BJ (cell line): ENCODE measurements at regions not wholly inside any gene's neighbourhood (a gene's known extent, or its start where the extent isn't known, plus 50 kb on each side); places are given as distances from the start of the nearest gene placed in this dataset.

Experiments used
- CTCF ChIA-PET: fragments of 350-600 bp; formaldehyde crosslinking; extraction: SDS; loops from one replicate; lab custom pipeline; 2021; ENCODE audit warnings: antibody characterized with exemption, inconsistent platforms; lab: Yijun Ruan, JAX
- POLR2A ChIA-PET: fragments of 300-600 bp; sonication (Branson Sonifier 250); formaldehyde crosslinking; extraction: SDS; loops from one replicate; lab custom pipeline; 2021; ENCODE audit warnings: antibody characterized with exemption; lab: Charles Lee
- DNase-seq: peaks from one replicate; pipeline ENCODE4 v3.0.0-alpha.2; 2011; ENCODE audit warnings: low read depth
- H3K27me3 ChIP-seq: 2 replicates; pipeline ENCODE4 v1.6.0; 2011; ENCODE audit warnings: low read length; ENCODE audit not compliant: control insufficient read depth, insufficient read depth
- H3K36me3 ChIP-seq: 2 replicates; pipeline ENCODE4 v1.5.1; 2011; ENCODE audit warnings: low read length; ENCODE audit not compliant: control insufficient read depth, insufficient read depth
- H3K4me3 ChIP-seq: 2 replicates; pipeline ENCODE4 v1.5.1; 2011; ENCODE audit warnings: low read depth, mild to moderate bottlenecking, control low read depth, low read length
- CTCF ChIP-seq: IDR thresholded peaks from 2 replicates; pipeline ENCODE4 v1.5.1; 2011; ENCODE audit warnings: low read depth, mild to moderate bottlenecking, control low read depth, inconsistent platforms, low read length, moderate library complexity; ENCODE audit not compliant: insufficient read depth

- POLR2A ChIA-PET: no interaction called here
- no peak overlapping the region for H3K4me3 ChIP-seq
- no peaks in the 10 kb centered on the region for H3K27me3 ChIP-seq
- no peak for TF ChIP-seq CTCF
- CTCF ChIA-PET: no interaction called here
- H3K36me3 ChIP-seq: no peaks in the 10 kb centered on the region
- no peak for DNase-seq
These were observed 550.3 kb upstream of the LRRTM1 start for GRCh38 chr2:80854831-80855230.

DNA sequence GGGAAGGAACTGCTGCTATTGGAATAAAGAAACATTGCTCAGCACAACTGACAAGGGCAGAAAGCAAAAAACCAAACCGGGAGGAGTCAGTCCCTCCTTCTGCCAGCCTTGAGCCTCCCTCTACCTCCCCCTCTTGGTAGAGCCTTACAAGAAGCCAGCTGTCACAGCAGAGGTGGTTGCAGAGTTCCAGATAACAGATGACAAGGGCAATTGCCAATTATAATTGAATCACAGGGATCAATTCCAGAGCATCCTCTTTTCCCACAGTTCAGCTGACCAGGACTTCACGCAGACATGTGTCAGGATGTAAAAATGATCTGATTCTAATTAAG, 548.2 kb upstream of the LRRTM1 start:
- Histone ChIP-seq H3K36me3 (no peaks in the 10 kb centered on the region), H3K4me3 (no peak overlapping the region), H3K27me3 (no peaks in the 10 kb centered on the region)
- no peak for TF ChIP-seq CTCF
- no peak for DNase-seq
- ChIA-PET POLR2A (no interaction called here), CTCF (no interaction called here)

GRCh38 chr2:80852079-80852807, 547.7 kb upstream of the LRRTM1 start:
- H3K4me3 ChIP-seq: no peak overlapping the region
- CTCF ChIA-PET: no interaction called here
- H3K27me3 ChIP-seq: no peaks in the 10 kb centered on the region
- no peak for DNase-seq
- no peaks in the 10 kb centered on the region for H3K36me3 ChIP-seq
- no peak for TF ChIP-seq CTCF
- POLR2A ChIA-PET: no interaction called here

DNA sequence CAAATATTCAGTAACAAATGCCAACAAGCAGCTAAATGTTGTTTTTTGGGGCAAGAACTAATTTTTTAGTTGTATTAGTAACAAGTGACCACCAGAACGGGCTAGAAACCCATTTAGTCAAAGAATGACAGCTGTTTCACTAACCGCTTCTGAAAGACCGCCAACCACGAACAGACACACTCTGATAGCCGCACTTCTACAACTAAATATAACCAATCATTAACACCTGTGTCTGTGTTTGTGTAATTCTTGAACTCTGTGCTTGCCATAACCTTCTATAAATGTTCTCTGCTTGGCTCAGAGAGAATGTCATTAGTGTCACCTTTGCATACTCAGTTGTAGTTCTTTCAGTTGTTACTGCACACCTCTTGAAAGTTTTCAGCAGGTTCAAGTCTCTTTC, 526.3 kb upstream of the LRRTM1 start:
- no peak for DNase-seq
- ChIA-PET POLR2A (no interaction called here), CTCF (no interaction called here)

DNA sequence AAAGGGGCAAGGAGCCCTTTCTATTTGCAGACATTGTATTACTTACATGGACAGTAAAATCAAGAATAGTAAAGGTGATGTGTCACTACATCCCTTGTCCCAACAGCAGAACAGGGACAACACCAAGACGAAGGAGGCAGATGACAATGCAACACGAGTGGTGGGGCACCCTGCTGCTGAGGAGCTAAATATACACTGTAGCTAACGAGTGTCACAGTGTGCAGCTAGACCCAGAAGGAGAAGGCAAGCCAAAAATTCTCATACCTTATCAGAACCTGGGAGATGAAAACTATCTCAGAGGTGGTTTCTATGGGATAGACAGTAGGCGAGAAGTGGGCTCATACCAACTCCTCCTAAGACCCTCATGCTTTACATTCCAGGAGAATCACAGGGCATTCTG, 518.4 kb upstream of the LRRTM1 start:
- Histone ChIP-seq H3K27me3 (no peaks in the 10 kb centered on the region), H3K4me3 (no peak overlapping the region), H3K36me3 (no peaks in the 10 kb centered on the region)
- ChIA-PET CTCF (no interaction called here), POLR2A (no interaction called here)
- no peak for DNase-seq
- no peak for TF ChIP-seq CTCF

More for the DNA sequence above, 526.3 kb upstream of the LRRTM1 start:
- no peak overlapping the region for H3K4me3 ChIP-seq
- H3K36me3 ChIP-seq: no peaks in the 10 kb centered on the region
- no peak for TF ChIP-seq CTCF
- H3K27me3 ChIP-seq: no peaks in the 10 kb centered on the region
